Heart left ventricle (tissue), 16 donors: ENCODE measurements at regions not wholly inside any gene's neighbourhood (a gene's known extent, or its start where the extent isn't known, plus 50 kb on each side); places are given as distances from the start of the nearest gene placed in this dataset.

Experiments used
- ATAC-seq, 4 donors: fragments of 200-7000 bp; cut with Tn5 transposase; one replicate each; pipeline ENCODE4 v1.9.1; 2020 to 2022; ENCODE audit warnings: moderate library complexity in 4 of 4, mild to moderate bottlenecking in 3 of 4, moderate number of reproducible peaks in 1 of 4
- DNase-seq, 5 donors: peaks; one replicate each; pipeline ENCODE4 v3.0.0-alpha.2; 2020
- H3K27ac ChIP-seq, 12 donors: fragments of 200-600 bp; sonication (generic) in 4 of 12; one replicate each; pipeline versions ENCODE4 v1.5.0 to v1.8.0; 2016 to 2022; ENCODE audit warnings: mild to moderate bottlenecking in 2 of 12
- H3K27me3 ChIP-seq, 9 donors: fragments of 200-600 bp; sonication (generic) in 2 of 9; one replicate each; pipeline versions ENCODE4 v1.5.1 to v1.8.0; 2016 to 2022; ENCODE audit warnings: mild to moderate bottlenecking in 3 of 9
- H3K36me3 ChIP-seq, 9 donors: fragments of 200-600 bp; sonication (generic) in 2 of 9; one replicate each; pipeline versions ENCODE4 v1.5.0 to v1.8.0; 2018 to 2022; ENCODE audit warnings: mild to moderate bottlenecking in 2 of 9
- H3K4me1 ChIP-seq, 12 donors: fragments of 200-600 bp; sonication (generic) in 4 of 12; one replicate each; pipeline versions ENCODE4 v1.5.0 to v1.8.0; 2016 to 2022; ENCODE audit warnings: mild to moderate bottlenecking in 3 of 12
- H3K4me3 ChIP-seq, 12 donors: fragments of 200-600 bp; sonication (generic) in 4 of 12; one replicate each; pipeline versions ENCODE4 v1.5.0 to v1.8.0; 2017 to 2022; ENCODE audit warnings: mild to moderate bottlenecking in 9 of 12, moderate library complexity in 4 of 12
- H3K9me3 ChIP-seq, 12 donors: fragments of 200-600 bp; sonication (generic) in 4 of 12; one replicate each; pipeline versions ENCODE4 v1.5.0 to v1.8.0; 2016 to 2022; ENCODE audit warnings: mild to moderate bottlenecking in 1 of 12
- CTCF ChIP-seq, 12 donors: fragments of 200-600 bp; sonication (generic) in 4 of 12; IDR thresholded peaks; one replicate each; pipeline versions ENCODE4 v1.5.0 to v1.8.0; 2018 to 2022; ENCODE audit warnings: antibody characterized with exemption in 12 of 12, mild to moderate bottlenecking in 5 of 12
- POLR2A ChIP-seq, 2 donors: fragments of 450-650 bp; IDR thresholded peaks; one replicate each; pipeline ENCODE4 v1.6.1; 2017; ENCODE audit warnings: antibody characterized with exemption in 2 of 2, mild to moderate bottlenecking in 2 of 2, moderate library complexity in 2 of 2
- WGBS, 4 donors: extraction: QIAGEN DNeasy Blood & Tissue Kit in 2 of 4; methylation state at CpG; one replicate each; pipeline versions ENCODE4 v1.1.5 to v1.1.7; 2013 to 2018; 5-methylcytosine and 5-hydroxymethylcytosine counted together
- intact Hi-C, 10 donors: fragments of 100-400 bp; cut with DNase I; formaldehyde crosslinking; loops; one replicate each; pipeline versions ENCODE4 v1.11.1 to v1.14.2; 2022
- donor health status: ischemic (EF 13 %, LVEDD 7.1; RV severe dilation, severe dysfunction).
- donor health status: healthy with polysubstance abuse.
- donor health status: DM: no; HTN: yes; CAD: no.
- donor health status: DM: no; HTN: no; CAD: no.
- donor health status: ischemic (EF 25% LVEDD 6.9; RV normal size, moderate dysfunction).
- donor health status: ischemic (EF 25% LVEDD 5.7; RV mildly dilated, moderate dysfunction).
- donor health status: healthy.
- donor health status: DM: yes; HTN: yes; CAD: no.
- donor health status: ischemic (EF 35%, LVEDD 5.7; RV mildly dilated, moderate dysfunction).
- donor health status: nonischemic (EF 11% LVEDD 7.7; RV severe dilation, severe dysfunction).
- donor health status: DM: yes; HTN: yes; CAD: no.
- donor health status: PGD.
- donor health status: ischemic (EF 29% LVEDD 5.4; RV normal size, mild dysfunction).
- donor health status: nonischemic (EF 23%, LVEDD 6.1; RV moderate dilation, normal function).

- Histone ChIP-seq H3K4me3 (no peak overlapping the region), H3K4me1 (peaks cover 0 to 23% (median 11%) of the 10 kb centered on the region in 12 donors), H3K36me3 (no peaks in the 10 kb centered on the region), H3K27me3 (no peaks in the 10 kb centered on the region), H3K9me3 (peaks cover 0 to 9% (median 0%) of the 10 kb centered on the region in 12 donors), H3K27ac (peak overlapping the region in 2 of 12 donors; percentile 3 to 4)
- ATAC-seq (peak; percentile 55 to 89 (median 71)), DNase-seq (no peak)
- intact Hi-C loops = loop anchor here in 3 of 10 donors (2.0 to 5.0 kb wide), 4 partner anchors 45 to 126 kb away; no protein-coding TSS in a partner anchor
- TF ChIP-seq POLR2A (IDR thresholded peaks at IDR 0.05) = no peak
- no peak for TF ChIP-seq CTCF (IDR thresholded peaks at IDR 0.05)
- 20 to 31% (median 30%) methylated on average over 3 of the region's 3 CpGs for WGBS, 4 donors
Measured at GRCh38 chr1:219792337-219793021, 135.9 kb downstream of the SLC30A10 start.

DNA sequence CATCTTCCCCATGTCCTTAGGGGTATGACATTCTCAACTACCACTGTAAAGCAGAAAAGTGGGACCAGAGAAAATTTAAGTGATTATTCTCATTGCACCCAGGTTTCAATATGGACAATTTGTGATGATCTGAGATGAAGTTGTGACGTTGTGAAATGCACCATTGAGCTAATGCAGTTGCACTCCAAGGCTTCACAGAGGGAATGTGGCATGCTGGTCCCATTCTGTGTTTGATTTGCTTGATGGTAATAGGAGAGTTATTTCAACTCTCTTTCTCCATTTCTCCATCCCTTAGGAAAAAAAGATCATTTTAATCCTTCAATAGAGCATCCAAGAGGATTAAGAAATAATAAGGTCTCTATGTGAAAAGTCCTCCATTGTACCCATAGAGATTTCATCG, 136.6 kb downstream of the SLC30A10 start:
- no peaks in the 10 kb centered on the region for H3K27me3 ChIP-seq
- WGBS, 4 donors = 80 to 90% (median 84%) methylated on average over 2 of the region's 2 CpGs
- DNase-seq (no peak), ATAC-seq (no peak)
- no peak overlapping the region for H3K4me3 ChIP-seq
- H3K27ac ChIP-seq = peak overlapping the region in 2 of 12 donors; percentile 3 to 4
- intact Hi-C loops = loop anchor here in 3 of 10 donors (2.0 to 5.0 kb wide), 4 partner anchors 44 to 125 kb away; no protein-coding TSS in a partner anchor
- no peaks in the 10 kb centered on the region for H3K36me3 ChIP-seq
- TF ChIP-seq POLR2A (IDR thresholded peaks at IDR 0.05) = no peak
- TF ChIP-seq CTCF (IDR thresholded peaks at IDR 0.05) = no peak
- peaks cover 0 to 9% (median 0%) of the 10 kb centered on the region in 12 donors for H3K9me3 ChIP-seq
- peaks cover 0 to 23% (median 11%) of the 10 kb centered on the region in 12 donors for H3K4me1 ChIP-seq

DNA sequence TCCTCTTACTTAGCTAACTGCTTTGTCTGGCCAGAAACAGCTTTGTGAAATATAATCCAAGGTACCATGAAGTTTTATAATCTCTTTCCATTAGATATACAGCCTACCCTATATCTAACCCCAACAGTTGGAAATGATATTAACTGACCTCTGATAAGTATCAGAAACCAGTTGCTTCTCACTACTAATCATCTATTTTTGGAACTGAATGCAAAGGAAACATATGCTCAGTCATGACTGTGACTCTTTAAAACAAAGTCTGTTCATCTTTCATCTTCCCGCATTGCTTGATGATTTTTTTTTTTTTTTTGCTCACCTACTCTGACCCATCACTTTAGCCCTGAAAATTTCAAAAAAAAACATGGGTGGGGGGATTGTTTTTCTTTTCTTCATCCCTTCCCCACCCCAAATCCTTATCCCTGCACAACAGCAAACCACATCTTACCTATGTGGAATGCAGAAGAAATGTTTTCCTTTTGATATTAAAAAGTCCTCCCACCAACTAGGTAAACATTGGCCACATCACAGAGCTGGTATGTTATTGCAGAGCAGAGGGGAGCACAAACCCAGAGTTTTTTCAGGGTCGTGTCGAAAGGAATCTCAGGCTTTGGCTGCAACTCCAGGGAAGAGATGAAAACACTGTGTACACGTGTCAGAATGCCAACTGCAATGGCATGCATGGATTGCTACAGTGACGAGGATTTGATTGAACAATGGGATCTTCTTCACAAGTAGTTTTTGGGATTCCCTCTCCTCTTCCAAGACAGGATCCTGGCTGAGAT, 137.3 kb downstream of the SLC30A10 start:
- Histone ChIP-seq H3K36me3 (no peaks in the 10 kb centered on the region), H3K27me3 (no peaks in the 10 kb centered on the region), H3K9me3 (peaks cover 0 to 9% (median 0%) of the 10 kb centered on the region in 12 donors), H3K27ac (peak overlapping the region in 1 of 12 donors; percentile 4), H3K4me3 (no peak overlapping the region), H3K4me1 (peaks cover 0 to 23% (median 11%) of the 10 kb centered on the region in 12 donors)
- ATAC-seq = no peak
- no peak for DNase-seq
- no peak for TF ChIP-seq CTCF (IDR thresholded peaks at IDR 0.05)
- no peak for TF ChIP-seq POLR2A (IDR thresholded peaks at IDR 0.05)
- 23 to 31% (median 26%) methylated on average over 5 of the region's 5 CpGs for WGBS, 4 donors
- intact Hi-C loops = loop anchor here in 3 of 10 donors (5.0 kb wide), 3 partner anchors 44 to 119 kb away; no protein-coding TSS in a partner anchor

DNA sequence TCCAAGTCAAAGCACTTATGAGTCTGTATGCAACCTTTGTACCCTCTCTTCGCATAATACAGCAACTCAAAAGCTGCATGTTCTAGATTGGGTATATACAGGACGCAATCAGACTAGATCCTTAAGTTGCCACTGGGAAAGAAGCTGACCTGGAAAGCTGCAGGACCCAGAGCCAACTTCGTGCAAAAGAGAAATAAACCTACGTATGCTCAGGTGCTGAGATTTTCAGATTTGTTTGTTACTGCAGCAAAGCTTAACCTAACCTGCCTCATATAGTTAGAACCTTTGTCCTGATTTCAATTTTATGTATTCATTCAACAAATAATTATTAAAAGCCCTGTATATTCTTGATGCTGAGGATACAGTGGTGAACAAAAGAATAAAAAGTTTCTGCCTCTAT, 139.7 kb downstream of the SLC30A10 start:
- no peaks in the 10 kb centered on the region for H3K36me3 ChIP-seq
- intact Hi-C loops = no loop called here
- TF ChIP-seq POLR2A (IDR thresholded peaks at IDR 0.05) (no peak), CTCF (IDR thresholded peaks at IDR 0.05) (no peak)
- ATAC-seq (no peak), DNase-seq (no peak)
- no peak overlapping the region for H3K4me3 ChIP-seq
- no peaks in the 10 kb centered on the region for H3K27me3 ChIP-seq
- WGBS, 4 donors = 62 to 92% (median 71%) methylated on average over 4 of the region's 4 CpGs
- H3K9me3 ChIP-seq = peaks cover 0 to 9% (median 0%) of the 10 kb centered on the region in 12 donors
- peaks cover 0 to 23% (median 11%) of the 10 kb centered on the region in 12 donors for H3K4me1 ChIP-seq
- H3K27ac ChIP-seq = no peak overlapping the region
